Left renal pelvis (tissue), 4 donors: ENCODE measurements at regions not wholly inside any gene's neighbourhood (a gene's known extent, or its start where the extent isn't known, plus 50 kb on each side); places are given as distances from the start of the nearest gene placed in this dataset.

Experiments used
- DNase-seq, 4 donors: peaks; one replicate each; pipeline ENCODE4 v3.0.0-alpha.2; 2013; ENCODE audit warnings: low read depth in 4 of 4, low spot score in 3 of 4

DNA sequence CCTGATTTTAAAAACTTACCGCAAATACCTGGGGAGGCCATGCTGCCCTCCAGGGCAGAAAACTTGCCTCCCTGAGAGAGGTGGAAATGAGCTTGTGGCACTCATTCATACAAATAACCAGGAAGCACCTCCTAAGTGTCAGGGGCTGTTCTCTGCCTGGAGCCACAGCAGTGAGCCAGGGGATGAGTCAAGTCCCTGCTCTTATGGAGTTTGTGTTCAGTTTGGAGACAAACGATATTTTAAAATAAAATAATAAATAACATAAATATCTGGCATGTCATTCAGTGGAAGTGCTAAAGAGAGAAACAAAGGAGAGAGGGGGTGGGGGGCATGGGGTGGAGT is 313.8 kb downstream of the C16orf95 start:
- no peak for DNase-seq

DNA sequence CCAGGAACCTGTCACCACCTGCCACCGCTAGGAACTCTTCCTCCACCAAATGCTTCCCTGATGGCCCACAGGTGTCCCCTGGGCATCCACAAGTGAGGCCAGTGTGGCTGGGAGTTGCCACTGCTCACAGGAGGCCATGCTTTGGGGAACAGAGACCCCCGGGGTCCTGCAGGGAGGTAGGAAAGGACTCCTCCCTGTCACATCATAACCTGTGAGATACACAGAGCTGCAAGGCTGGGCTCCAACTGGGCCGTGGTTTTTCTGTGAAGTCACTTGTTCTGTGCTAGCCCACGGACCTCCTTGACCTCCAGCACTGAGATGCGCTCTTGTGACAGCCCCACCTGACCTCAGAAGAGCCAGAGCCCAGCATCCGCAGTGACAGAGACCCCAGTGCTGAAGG is 311.2 kb downstream of the C16orf95 start:
- no peak for DNase-seq

DNA sequence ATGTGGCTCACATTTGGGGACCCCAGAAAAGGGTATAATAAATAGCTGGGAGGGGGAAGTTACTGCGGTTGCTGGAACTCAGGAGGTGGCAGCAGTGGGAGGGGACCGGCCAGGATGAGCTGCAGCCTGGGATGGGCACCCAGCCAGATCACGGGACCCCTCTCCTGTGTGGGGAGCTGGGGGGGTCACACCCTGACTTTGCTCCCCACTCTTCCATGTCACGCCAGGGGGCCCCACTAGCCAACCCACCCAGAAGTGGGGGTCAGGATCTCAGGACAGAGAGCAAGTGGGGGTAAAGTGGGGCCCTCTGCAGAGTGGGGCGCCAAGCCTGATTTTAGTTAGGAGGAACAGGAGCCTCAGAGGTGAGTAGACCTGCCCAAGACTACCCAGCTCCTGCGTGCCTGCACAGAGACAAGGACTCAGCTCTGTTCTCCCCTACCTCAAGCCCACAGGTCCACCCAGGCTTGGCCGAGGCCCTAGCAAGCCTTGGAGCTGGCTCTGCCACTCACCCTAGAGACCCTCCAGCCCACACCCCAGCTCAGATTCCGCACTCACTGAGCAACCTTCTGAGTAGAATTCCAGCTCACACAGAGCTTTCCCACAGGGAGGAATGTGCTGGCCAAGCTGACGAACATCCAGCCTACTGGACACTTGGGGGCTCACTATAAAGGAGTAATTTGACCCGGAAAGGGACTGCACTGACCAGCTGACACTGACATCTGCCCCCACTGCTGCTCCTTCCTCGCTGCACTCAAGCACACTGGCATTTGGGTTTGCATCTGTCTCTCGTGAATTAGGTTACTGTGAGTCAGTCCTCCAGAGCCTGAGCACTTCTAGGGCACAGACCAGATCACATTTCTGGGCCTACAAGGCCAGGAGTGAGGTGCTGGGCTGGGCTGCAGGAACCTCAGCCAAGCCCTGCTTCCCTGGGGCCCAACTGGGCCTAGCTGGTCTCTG is 310.1 kb downstream of the C16orf95 start:
- no peak for DNase-seq

DNA sequence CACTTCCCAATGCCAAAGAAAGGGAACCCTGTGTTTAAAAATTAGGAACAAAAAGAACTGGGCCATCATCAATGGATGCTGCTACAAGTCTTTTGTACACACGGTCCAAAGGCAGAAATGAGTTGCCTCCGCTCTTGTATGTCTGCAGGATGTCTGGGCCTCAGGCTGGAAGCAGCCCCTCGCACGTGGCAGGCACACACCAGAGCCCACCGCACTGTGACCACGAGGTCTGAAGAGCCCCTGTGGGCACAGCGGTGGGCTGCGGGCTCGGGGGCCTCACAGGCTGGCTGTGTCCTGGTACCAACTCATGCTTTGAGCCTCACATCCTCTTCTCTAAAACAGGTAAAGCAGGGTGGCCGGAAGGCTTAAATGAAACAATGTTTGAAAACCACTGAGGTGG is 309.3 kb downstream of the C16orf95 start:
- no peak for DNase-seq

DNA sequence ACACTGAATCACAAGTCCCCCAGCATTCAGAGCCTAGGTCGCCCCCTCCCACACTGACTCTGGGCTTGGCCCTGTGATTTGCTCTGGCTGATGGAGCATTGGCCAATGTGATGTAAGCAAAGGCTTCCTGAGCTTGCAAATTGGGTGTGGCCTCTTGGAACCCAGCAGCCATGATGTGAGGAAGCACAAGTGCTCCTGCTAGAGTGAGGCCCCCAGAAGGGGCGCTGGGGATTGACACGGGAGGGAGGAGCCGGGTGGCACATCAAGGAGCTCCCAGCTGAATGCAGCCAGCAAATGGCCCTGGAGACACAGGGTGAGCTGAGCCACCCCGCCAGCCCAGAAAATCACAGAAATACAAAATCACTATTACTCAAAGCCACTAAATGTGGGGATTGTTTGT is 308.5 kb downstream of the C16orf95 start:
- no peak for DNase-seq

DNA sequence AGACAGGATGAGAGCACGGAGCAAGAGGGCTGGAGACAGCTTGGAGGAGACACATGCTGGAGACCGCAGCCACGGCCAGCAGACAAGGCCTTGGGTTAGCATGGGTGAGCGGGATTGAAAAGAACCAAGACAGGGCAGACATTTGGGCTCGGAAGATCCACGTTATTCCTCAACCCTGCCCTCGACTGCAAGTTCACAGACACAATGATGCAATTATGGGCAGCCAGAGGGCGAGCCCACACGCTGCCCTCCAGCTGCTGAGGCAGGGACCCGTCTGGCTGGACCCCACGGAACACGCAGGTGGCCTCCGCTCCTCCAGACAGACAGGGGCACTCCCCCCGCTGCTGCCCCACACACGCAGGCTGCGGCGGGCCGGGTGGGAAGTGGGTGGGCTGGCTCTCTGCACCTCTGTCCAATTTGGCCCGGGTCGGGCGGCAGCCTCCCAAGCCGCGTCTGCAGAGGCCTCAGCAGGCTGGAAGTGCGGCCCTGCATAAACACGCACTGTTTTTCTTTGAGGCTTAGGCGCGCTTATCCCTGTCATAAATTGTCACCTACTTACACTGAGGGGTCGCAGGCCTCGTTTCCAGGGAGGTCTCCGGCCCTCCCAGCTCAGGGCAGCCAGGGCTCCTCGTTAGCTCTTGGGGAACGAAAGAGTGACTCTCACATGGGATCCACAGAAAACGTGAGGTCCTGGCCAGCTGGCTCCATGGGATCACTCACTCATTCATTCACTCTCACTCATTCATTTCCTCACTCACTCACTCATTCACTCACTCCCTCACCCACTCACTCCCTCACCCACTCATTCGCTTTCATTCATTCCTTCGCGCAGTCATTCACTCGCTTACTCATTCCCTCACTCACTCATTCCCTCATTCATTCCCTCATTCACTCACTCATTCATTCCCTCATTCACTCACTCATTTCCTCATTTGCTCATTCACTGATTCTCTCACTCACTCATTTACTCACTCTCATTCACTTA is 303.9 kb downstream of the C16orf95 start:
- no peak for DNase-seq

DNA sequence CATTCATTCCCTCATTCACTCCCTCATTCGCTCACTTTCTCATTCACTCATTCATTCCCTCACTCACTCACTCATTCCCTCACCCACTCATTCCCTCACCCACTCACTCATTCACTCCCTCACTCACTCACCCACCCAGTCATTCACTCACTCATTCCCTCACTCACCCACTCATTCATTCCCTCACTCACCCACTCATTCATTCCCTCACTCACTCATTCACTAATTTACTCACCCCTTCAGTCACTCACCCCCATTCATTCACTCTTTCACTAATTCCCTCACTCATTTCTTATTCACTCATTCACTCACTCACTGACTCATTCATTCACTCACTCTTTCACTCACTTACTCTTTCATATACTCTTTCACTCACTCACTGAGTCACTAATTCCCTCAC is 303.1 kb downstream of the C16orf95 start:
- DNase-seq: no peak

DNA sequence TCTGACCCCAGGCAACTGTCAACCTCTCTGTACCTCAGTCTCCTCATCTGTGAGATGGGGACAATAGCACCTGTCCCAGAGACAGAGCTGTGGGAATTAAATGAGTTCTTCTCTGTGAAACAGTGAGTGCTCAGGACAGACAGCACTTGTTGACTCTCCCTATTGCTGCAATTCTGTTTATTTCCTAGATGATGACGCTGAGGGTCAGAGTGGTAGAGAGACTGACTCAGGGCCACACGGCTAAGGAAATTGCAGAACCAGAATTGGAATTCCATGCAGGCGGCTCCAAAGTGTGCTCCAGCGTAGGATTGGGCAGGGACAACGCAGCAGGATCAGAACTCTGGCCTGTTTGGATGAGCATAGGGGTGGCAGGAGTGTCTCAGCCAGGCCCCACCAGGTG is 302.2 kb downstream of the C16orf95 start:
- no peak for DNase-seq

DNA sequence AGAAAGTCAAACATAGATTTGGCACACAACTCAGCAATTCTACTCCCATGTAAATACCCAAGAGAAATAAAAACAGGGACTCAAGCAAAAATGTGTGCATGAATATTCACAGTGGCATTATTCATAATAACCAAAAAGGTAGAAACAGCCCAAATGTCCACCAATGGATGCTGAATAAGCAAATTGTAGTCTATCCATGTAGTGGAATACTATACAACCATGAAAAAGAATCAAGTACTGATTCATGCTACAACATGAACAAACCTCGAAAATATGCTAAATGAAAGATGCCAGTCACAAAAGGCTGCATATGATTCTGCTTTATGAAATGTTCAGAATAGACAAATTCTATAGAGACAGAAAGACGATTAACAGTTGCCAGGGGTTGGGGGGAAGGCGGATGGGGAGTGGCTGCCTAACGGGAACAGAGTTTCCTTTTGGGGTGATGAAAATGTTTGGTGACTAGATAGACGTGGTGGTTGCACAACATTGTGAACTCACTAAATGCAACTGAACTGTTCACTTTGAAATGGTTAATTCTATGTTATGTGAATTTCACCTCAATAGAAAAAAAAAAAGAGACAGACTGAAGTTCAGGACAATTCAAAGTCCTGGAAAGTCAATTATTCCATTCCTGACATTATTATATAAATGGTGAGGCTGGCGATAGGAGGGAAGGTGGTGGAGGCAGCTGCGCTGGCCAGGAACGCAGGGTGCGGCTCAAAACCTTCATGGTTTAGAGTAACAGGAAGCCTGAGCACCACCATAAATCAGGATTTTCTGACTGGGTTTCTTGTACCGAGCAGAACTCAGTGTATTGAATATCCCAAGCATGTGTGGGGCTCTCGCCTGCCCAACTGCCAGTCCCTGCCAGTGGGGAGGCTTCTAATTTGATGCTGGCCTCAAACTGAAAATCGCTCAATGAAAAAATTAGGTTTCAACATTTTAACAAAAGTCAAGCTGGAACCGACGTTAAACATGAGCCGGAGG is 300.9 kb downstream of the C16orf95 start:
- no peak for DNase-seq

DNA sequence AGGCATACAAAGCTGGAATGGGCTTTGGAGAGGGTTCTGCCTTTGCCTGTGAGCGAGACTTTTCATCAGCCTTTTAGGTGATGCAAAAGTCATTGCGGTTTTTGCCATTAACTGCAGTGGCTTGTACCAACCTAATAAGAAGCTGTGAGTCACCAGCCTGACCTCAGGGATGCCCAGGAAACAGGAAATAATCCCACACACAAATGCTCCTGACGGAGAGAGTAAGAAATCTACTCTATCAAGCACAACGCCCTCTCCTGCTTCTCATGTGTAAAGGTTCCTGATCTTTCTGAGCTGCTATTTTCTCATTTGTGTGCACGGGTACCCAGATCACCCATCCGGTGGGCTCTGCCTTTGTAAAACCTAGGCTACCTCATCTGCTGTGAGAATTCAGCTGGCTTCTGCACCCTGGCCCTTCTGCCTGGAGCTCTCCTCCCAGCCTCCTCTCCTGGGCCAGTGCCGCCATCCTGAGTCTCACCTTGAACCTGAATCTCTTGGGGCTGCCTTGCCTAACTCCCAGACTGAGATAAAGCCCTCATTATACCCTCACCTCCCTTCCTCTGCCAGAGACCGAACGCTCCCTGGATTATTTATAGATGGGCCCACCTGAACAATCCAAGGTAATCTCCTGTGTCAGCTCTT is 299.7 kb downstream of the C16orf95 start:
- no peak for DNase-seq

DNA sequence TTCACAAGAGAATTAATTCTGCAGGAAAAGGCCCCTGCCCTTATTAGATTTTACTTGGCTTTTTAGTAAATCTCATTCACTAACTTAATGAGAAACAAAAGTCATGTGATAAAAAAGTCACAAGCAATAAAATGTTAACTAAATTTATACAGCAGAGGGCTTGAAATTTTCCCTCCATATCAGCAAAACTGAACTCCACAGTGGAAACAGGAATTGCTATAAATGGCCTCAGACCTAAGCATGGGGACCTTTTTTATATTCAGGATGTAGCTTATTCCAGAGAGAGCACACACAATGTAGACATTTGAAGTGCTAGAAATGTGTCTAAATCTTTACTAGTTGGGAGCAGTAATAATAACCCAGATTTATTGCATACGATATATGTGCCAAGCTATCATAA is 291.5 kb downstream of the C16orf95 start:
- DNase-seq: no peak

DNA sequence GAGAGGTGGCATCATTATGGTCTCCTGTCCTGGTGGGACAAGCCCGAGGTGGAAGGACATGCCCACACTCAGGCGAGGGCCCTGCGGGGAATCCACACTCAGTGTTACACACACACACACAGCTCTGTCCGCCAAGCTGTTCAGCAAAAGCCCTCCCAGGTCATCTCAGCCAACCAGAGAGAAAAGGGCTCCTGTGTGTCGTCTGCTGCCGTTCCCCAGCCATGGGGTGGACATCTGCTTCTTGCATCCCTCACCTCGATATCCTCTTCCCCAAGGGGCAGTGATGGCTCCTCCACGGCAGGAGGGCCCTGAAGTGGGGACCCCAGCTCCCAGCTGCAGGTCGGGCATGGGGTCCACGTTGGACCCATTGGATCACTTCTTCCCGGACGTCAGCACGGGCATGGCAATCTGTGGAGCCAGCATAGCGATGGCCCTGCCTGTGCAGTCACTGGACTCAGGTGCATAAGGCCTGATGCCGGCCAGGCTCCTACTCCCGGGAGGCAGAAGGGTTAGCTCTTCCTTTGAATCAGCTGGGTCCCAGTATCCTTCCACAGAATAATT is 290.1 kb downstream of the C16orf95 start:
- DNase-seq: no peak

DNA sequence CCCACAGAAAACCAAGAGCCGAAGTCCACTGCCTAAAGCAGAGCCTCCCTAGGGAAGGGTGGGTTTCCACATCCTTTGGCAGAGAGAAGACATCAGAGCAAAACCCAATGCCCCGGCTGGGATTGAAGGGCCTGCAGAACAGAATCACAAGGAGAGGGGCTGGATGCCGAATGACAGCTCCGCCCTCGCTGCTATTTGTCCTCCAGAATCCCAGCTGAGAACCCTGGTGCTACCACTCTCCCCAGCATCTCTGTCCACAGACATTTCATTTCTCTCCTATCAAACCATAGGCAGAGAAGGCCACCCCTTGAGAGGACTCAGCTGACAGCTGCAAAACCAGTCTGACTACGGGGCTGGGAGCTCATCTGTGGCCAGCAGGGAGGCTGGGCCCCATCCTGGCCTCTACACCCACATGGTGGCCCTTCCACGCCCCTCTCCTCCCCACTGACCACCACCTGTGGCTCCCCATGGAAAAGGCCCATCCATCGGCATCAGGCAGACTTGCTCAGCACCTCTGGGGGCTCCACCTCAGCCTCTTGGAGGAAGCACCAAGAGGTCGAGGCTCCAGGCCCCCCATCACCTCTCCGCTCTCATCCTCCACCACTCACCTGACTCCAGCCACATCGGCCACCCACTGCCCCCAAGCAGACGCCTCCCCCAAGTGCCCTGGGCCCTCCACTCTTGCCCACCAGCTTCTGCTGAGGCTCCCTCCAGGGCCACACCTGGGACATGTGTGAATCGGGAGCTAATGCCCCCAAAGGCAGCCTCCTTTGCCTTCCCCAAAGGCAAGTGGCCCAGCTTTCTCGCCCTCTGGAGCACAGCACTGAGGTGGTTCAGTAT is 288.5 kb downstream of the C16orf95 start:
- DNase-seq: no peak

DNA sequence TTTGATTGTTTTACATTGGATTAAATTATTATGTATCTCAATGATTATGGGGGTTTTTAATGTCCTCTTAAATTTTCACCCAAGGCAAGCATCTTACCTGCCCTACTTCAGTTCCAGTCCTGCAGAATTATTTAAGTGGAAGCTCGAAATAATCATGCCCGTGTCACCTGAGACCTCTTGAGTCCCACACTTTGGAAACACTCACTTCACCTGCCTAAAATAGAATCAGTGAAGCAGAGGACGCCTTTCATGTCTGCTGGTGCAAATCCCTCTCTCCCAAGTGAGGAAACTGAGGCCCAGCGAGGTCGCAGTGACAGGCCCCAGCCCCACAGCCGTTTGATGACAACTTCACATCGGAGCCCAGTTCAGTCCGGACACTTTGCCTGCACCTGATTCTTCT is 284.6 kb downstream of the C16orf95 start:
- no peak for DNase-seq

DNA sequence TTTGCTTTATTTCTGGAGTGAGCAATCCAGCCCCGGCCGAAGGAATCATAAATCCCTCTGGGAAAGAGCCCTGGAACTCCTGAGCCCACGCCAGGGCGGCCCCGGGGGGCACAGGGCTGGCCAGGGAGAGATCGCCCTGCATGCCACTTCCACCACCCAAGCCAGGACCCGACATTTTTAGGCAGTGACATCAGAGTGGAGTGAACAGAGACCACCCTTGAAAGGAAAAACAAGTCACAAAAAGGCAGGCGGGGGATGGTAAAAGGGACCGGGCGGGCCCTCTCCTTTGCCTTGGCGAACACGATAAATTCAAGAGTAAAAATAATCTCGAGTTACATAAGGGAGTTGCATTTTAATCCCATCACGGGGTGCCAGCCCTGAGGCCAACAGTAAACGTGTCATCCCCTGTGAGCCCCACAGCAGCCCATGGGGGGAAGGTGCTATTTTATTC is 284.1 kb downstream of the C16orf95 start:
- DNase-seq: no peak

DNA sequence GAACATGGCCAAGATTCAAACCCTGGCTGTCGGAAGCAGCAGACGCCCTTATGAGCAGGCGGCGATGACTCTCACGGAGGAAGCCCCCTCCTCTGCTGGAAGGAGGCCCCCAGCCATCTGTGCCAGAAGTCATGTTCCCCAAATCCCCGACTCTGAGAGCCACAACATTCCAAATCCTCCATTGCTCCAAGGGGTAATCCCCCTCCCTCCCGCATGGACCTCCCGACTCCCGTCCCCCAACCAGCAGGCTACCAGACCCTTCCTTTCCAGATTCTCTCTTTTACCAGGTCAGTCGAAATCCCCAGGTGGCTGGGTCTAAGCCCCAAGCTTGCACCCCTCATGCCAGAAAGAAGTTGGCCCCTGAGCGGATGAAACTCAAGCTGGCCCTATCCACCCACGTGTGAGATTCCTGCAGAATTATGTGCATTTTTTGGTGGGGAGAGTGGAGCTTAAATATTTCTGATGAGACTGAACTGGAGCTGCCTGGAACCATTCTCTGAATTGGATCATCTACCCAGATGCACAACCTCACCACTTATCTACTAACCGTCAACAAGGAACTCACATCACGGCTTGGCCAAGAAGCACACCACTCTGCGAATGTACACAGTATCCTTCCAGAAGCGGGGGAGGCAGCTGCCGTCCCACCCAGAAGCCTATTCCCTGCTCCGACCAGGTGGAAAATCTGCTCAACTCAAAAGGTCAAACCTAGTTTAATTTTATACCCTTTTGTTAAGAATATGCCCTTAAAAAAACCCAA is 283.5 kb downstream of the C16orf95 start:
- DNase-seq: no peak

DNA sequence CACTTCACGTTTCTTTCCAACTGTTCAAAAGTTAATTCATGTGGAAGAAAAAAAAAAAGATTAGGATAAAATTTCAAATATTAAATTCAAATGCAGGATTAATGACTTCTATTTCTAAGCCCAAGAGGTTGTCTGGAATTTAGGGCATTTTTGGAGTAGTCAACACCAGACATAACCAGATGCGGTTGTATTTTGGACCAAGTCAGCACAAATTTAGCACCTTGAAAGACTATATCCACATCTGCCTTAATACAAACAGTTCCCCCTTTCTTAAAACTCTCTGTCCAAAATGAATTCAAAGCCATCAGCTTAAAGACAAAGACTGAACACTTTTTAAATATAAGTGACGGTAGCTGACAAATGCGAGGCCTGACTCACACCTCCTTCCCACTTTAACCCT is 282.9 kb downstream of the C16orf95 start:
- DNase-seq: no peak

DNA sequence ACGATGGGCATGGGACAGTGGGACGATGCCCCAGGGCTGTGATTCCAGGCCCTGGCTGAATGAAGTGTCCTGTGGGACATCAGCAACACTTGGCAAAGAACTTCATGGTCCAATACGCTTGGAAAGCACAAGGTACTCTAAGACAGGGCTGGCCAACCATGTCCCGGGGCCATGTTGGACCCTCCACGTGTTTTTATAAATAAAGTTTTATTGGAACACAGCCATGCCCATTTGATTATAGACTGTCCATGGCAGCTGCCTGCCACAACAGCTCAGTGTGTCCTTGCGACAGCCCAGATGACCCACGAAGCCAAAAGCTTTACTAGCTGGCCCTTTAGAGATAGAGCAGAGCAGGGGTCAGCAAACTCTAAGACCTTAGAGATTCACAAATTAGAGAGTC is 282.1 kb downstream of the C16orf95 start:
- no peak for DNase-seq
